Brain microvascular endothelial cell (primary cell): ENCODE measurements at regions not wholly inside any gene's neighbourhood (a gene's known extent, or its start where the extent isn't known, plus 50 kb on each side); places are given as distances from the start of the nearest gene placed in this dataset.

Source experiments
- DNase-seq: peaks from one replicate; pipeline ENCODE4 v3.0.0-alpha.2; 2020
- H3K27ac ChIP-seq: fragments of 250-450 bp; sonication (Bioruptor Pico); 2 replicates; pipeline ENCODE4 v1.5.1; 2020; ENCODE audit warnings: mild to moderate bottlenecking, moderate library complexity
- H3K27me3 ChIP-seq: fragments of 250-450 bp; sonication (Bioruptor Pico); replicated peaks from 2 replicates; pipeline ENCODE4 v1.5.1; 2020; ENCODE audit warnings: mild to moderate bottlenecking
- H3K36me3 ChIP-seq: fragments of 250-450 bp; sonication (Bioruptor Pico); replicated peaks from 2 replicates; pipeline ENCODE4 v1.5.1; 2020; ENCODE audit warnings: mild to moderate bottlenecking
- H3K4me3 ChIP-seq: 2 replicates; pipeline ENCODE4 v1.5.1; 2011; ENCODE audit warnings: low read depth, mild to moderate bottlenecking, control low read depth, low read length, moderate library complexity
- in situ Hi-C: cut with HindIII; loops from 2 replicates; pipeline ENCODE4 v1.10.0; 2017; ENCODE audit warnings: low sequenced_read_pairs, low pct_ligation_motif_present
- TF ChIP-seq, protein P1 (sequence below): IDR thresholded peaks from 2 replicates; pipeline ENCODE4 v1.5.1; 2011; ENCODE audit warnings: low read depth, mild to moderate bottlenecking, moderate library complexity, low read length, control low read depth, inconsistent platforms; ENCODE audit errors: missing control alignments

GRCh38 chr12:41731061-41731460, 413.6 kb downstream of the GXYLT1 start:
- H3K27me3 ChIP-seq, result no peaks in the 10 kb centered on the region
- DNase-seq, result no peak

DNA sequence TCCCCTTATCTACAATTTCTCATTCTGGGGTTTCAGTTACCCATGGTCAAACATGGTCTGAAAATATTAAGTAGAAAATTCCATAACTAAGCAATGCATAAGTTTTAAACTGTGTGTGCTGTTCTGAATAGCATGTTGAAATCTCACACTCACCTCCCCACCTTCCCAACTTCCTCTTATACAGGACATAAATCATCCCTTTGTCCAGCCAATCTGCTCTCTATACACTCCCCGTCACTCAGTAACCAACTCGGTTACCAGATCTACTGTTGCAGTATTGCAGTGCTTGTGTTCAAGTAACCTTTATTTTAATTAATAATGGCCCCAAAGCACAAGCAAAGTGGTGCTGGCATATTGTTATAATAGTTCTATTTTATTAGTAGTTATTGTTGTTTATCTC, 420.5 kb downstream of the GXYLT1 start:
- DNase-seq, result no peak
- H3K4me3 ChIP-seq, result no peak overlapping the region
- H3K27ac ChIP-seq, result no peak overlapping the region
- TF ChIP-seq, protein P1, sequence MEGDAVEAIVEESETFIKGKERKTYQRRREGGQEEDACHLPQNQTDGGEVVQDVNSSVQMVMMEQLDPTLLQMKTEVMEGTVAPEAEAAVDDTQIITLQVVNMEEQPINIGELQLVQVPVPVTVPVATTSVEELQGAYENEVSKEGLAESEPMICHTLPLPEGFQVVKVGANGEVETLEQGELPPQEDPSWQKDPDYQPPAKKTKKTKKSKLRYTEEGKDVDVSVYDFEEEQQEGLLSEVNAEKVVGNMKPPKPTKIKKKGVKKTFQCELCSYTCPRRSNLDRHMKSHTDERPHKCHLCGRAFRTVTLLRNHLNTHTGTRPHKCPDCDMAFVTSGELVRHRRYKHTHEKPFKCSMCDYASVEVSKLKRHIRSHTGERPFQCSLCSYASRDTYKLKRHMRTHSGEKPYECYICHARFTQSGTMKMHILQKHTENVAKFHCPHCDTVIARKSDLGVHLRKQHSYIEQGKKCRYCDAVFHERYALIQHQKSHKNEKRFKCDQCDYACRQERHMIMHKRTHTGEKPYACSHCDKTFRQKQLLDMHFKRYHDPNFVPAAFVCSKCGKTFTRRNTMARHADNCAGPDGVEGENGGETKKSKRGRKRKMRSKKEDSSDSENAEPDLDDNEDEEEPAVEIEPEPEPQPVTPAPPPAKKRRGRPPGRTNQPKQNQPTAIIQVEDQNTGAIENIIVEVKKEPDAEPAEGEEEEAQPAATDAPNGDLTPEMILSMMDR, result no peak
- H3K27me3 ChIP-seq, result no peaks in the 10 kb centered on the region
- in situ Hi-C loops, result no loop called here
- no peaks in the 10 kb centered on the region for H3K36me3 ChIP-seq

More at GRCh38 chr12:41731061-41731460, 413.6 kb downstream of the GXYLT1 start:
- TF ChIP-seq, protein P1, result no peak
- in situ Hi-C loops, result no loop called here
- H3K27ac ChIP-seq, result no peak overlapping the region
- no peaks in the 10 kb centered on the region for H3K36me3 ChIP-seq
- no peak overlapping the region for H3K4me3 ChIP-seq

GRCh38 chr12:41719214-41719613, 425.5 kb downstream of the GXYLT1 start:
- Histone ChIP-seq H3K27me3 (no peaks in the 10 kb centered on the region), H3K27ac (no peak overlapping the region), H3K36me3 (no peaks in the 10 kb centered on the region), H3K4me3 (no peak overlapping the region)
- TF ChIP-seq, protein P1, result no peak
- in situ Hi-C loops, result no loop called here
- no peak for DNase-seq

DNA sequence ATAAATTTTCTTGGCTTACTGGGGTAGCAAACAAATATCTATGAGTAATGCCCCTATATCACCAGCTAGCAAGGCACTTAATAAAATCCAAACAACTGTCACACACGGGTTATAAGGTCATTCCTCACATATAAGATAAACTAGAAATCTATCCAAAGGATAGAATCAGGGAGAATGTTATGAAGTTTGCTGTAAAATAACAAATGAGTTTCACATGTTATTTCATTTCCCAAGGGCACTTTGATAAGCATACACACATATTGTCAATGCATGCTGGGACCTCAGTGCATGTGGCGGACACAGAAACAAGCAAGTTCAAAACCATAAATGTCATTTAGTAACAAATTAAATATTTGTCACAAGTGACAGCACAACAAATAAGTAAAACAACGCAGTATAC, 429.4 kb downstream of the GXYLT1 start:
- no peaks in the 10 kb centered on the region for H3K36me3 ChIP-seq
- TF ChIP-seq, protein P1, result no peak
- H3K4me3 ChIP-seq, result no peak overlapping the region
- in situ Hi-C loops, result no loop called here
- H3K27ac ChIP-seq, result no peak overlapping the region
- DNase-seq, result no peak
- no peaks in the 10 kb centered on the region for H3K27me3 ChIP-seq

DNA sequence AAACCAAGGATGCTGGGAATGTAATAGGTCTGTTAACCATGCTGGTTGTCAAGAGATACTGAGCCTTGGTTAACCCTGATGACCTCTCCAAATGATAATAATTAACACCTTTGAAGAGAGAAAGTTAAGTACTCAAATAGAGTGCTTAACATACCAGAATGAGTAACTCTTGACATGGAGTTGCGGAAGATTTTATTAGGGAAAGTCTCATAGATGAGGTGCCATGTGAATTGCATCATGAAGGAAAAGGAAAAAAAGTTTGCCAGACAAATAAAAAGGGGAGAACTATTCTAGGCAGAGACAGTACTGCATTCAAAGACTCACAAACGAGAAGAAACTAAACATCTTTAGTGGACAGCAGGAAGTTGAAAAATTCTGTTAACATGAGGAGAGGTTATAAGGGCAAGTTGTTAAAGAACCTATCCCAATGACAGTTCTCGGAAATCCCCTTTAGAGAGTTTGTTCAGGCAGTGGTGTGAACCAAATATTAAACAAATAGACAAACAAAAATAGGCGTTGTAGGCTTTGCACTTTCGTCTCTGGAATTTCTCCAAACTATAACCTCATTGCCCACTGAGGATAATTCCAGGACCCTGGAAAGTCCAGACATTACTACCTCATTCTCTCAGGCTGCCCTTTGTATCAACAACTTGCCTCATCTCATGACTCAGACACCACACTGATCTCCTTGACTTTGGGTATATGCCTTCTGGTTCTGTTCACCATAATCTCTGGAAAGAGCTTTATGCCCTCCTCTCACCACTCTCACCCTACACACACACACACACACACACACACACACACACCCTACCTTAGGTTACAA, 435.0 kb downstream of the GXYLT1 start:
- no peak for DNase-seq
- TF ChIP-seq, protein P1, result no peak
- in situ Hi-C loops, result no loop called here
- Histone ChIP-seq H3K4me3 (no peak overlapping the region), H3K27me3 (no peaks in the 10 kb centered on the region), H3K27ac (no peak overlapping the region), H3K36me3 (no peaks in the 10 kb centered on the region)

- no peak for DNase-seq
- Histone ChIP-seq H3K27me3 (no peaks in the 10 kb centered on the region), H3K4me3 (no peak overlapping the region), H3K27ac (no peak overlapping the region), H3K36me3 (no peaks in the 10 kb centered on the region)
- TF ChIP-seq, protein P1, result no peak
- in situ Hi-C loops, result no loop called here
Measured at GRCh38 chr12:41709012-41709411, 435.7 kb downstream of the GXYLT1 start.
